CD8-positive, alpha-beta memory T cell (primary cell): ENCODE measurements at regions not wholly inside any gene's neighbourhood (a gene's known extent, or its start where the extent isn't known, plus 50 kb on each side); places are given as distances from the start of the nearest gene placed in this dataset.

Source experiments
- CTCF ChIA-PET: fragments of 350-600 bp; sonication (Branson Sonifier 250); formaldehyde crosslinking; loops from one replicate; lab custom pipeline; 2021; ENCODE audit warnings: antibody characterized with exemption; lab: Charles Lee
- POLR2A ChIA-PET: fragments of 350-600 bp; sonication (Branson Sonifier 250); formaldehyde crosslinking; loops from one replicate; lab custom pipeline; 2021; ENCODE audit warnings: antibody characterized with exemption; lab: Charles Lee
- DNase-seq, 5 donors: peaks; one replicate each; pipeline versions ENCODE4 v3.0.0 to v3.0.0-alpha.2; 2020 to 2022; ENCODE audit warnings: mixed read lengths in 1 of 5
- H3K27ac ChIP-seq: one replicate; pipeline ENCODE4 v1.7.0; 2013; ENCODE audit warnings: low read depth, mild to moderate bottlenecking, low read length, moderate library complexity
- H3K27me3 ChIP-seq: 2 replicates; pipeline ENCODE4 v1.7.0; 2013; ENCODE audit warnings: low read length, mild to moderate bottlenecking; ENCODE audit not compliant: insufficient read depth, poor library complexity, severe bottlenecking
- H3K36me3 ChIP-seq: 2 replicates; pipeline ENCODE4 v1.7.0; 2013; ENCODE audit warnings: mild to moderate bottlenecking, low read length, moderate library complexity; ENCODE audit not compliant: insufficient read depth
- H3K4me1 ChIP-seq: 2 replicates; pipeline ENCODE4 v1.7.0; 2013; ENCODE audit warnings: mild to moderate bottlenecking, low read length, moderate library complexity; ENCODE audit not compliant: insufficient read depth
- H3K4me3 ChIP-seq: 2 replicates; pipeline ENCODE4 v1.7.0; 2013; ENCODE audit warnings: mild to moderate bottlenecking, low read length
- H3K9me3 ChIP-seq: 2 replicates; pipeline ENCODE4 v1.7.0; 2013; ENCODE audit warnings: mild to moderate bottlenecking, low read length
- H3K27ac Mint-ChIP-seq, 8 donors: one replicate each; pipeline ENCODE4 v1.8.0; 2020 to 2021; ENCODE audit warnings: mixed read lengths in 8 of 8, mild to moderate bottlenecking in 6 of 8, inconsistent platforms in 3 of 8, moderate library complexity in 3 of 8
- H3K27me3 Mint-ChIP-seq, 2 donors: one replicate each; pipeline ENCODE4 v1.8.0; 2020 to 2021; ENCODE audit warnings: mixed read lengths in 2 of 2, mild to moderate bottlenecking in 1 of 2, moderate library complexity in 1 of 2
- H3K36me3 Mint-ChIP-seq, 3 donors: one replicate each; pipeline ENCODE4 v1.8.0; 2020 to 2021; ENCODE audit warnings: mixed read lengths in 3 of 3, inconsistent platforms in 1 of 3, mild to moderate bottlenecking in 1 of 3
- H3K4me1 Mint-ChIP-seq, 3 donors: one replicate each; pipeline ENCODE4 v1.8.0; 2020 to 2021; ENCODE audit warnings: mixed read lengths in 3 of 3, inconsistent platforms in 1 of 3, mild to moderate bottlenecking in 1 of 3
- H3K4me3 Mint-ChIP-seq, 7 donors: one replicate each; pipeline ENCODE4 v1.8.0; 2020 to 2021; ENCODE audit warnings: mixed read lengths in 7 of 7, mild to moderate bottlenecking in 6 of 7, moderate library complexity in 4 of 7, inconsistent platforms in 2 of 7
- H3K9me3 Mint-ChIP-seq, 5 donors: one replicate each; pipeline ENCODE4 v1.8.0; 2020 to 2022; ENCODE audit warnings: mixed read lengths in 5 of 5, mild to moderate bottlenecking in 3 of 5, moderate library complexity in 2 of 5, inconsistent platforms in 1 of 5

DNA sequence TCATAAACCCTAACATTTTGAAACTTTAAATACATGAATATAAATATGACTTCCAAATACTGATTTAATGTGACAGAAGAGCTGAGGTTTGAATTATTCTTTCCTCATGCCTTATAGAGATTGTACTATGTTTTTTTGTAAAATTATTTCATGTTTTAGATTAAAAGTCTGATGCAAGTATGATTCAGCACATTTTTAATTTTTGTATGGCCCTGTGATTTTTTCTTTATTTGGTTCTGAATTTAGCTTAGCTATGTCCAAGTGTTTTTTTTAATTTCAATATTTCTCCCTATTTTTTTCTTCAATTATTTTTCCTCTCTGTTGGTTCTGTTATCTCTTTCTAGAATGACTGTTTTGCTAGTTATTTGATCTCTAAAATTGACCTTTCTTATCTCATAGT, 552.1 kb downstream of the XIRP2 start:
- peaks cover 0 to 5% (median 0%) of the 10 kb centered on the region in 5 donors for H3K9me3 Mint-ChIP-seq
- Histone ChIP-seq H3K27me3 (no peaks in the 10 kb centered on the region), H3K4me1 (no peaks in the 10 kb centered on the region), H3K9me3 (no peaks in the 10 kb centered on the region), H3K36me3 (no peaks in the 10 kb centered on the region), H3K27ac (no peak overlapping the region), H3K4me3 (no peak overlapping the region)
- ChIA-PET CTCF (no interaction called here), POLR2A (no interaction called here)
- H3K36me3 Mint-ChIP-seq, result no peaks in the 10 kb centered on the region
- H3K27ac Mint-ChIP-seq, result no peak overlapping the region
- no peak for DNase-seq
- no peaks in the 10 kb centered on the region for H3K4me1 Mint-ChIP-seq
- H3K4me3 Mint-ChIP-seq, result no peak overlapping the region
- no peaks in the 10 kb centered on the region for H3K27me3 Mint-ChIP-seq

DNA sequence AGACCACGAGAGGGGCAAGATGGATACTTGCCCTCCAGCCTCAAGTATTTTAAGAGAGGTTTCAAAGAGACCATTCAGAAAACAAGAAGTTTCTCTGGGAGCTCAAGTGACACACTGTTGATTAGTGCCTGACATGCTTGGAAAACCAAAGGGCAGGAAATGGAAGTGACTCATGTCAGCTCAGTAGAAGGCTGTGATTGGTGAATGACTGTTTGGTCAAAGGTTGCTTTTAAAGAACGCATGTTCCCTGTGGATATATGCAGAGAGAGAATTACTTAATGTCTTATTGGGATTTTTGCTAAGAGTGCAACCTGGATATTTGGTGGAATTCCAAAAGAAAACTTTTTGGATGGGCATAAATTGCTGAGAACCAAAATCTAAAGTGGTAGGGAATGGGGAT, 549.9 kb downstream of the XIRP2 start:
- no peak overlapping the region for H3K27ac ChIP-seq
- H3K27me3 ChIP-seq, result no peaks in the 10 kb centered on the region
- H3K4me3 Mint-ChIP-seq, result no peak overlapping the region
- H3K9me3 Mint-ChIP-seq, result peaks cover 0 to 5% (median 0%) of the 10 kb centered on the region in 5 donors
- no peaks in the 10 kb centered on the region for H3K36me3 Mint-ChIP-seq
- CTCF ChIA-PET, result no interaction called here
- no peaks in the 10 kb centered on the region for H3K4me1 Mint-ChIP-seq
- DNase-seq, result no peak
- H3K9me3 ChIP-seq, result no peaks in the 10 kb centered on the region
- H3K4me3 ChIP-seq, result no peak overlapping the region
- POLR2A ChIA-PET, result no interaction called here
- H3K36me3 ChIP-seq, result no peaks in the 10 kb centered on the region
- no peaks in the 10 kb centered on the region for H3K27me3 Mint-ChIP-seq
- no peak overlapping the region for H3K27ac Mint-ChIP-seq
- H3K4me1 ChIP-seq, result no peaks in the 10 kb centered on the region

DNA sequence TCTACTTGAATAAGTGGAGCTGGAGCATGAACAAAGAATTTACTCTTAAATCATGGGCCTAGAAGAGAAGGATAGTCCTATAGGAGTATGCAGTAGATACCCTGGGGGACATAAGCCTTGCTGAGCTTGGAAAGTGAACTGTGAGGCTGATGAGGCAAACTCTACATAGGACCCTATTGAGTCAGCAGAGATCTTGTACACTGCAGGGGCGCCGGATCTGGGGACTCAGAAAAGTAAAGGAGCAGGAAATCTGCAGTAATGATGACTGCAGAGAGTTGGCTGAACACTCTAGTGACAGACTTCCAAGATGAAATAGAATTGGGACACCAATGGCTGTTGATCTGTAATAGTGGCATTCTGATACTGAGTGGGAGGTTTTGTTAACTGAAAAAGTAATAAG, 543.7 kb downstream of the XIRP2 start:
- Mint-ChIP-seq H3K27me3 (no peaks in the 10 kb centered on the region), H3K27ac (no peak overlapping the region), H3K36me3 (no peaks in the 10 kb centered on the region), H3K4me3 (no peak overlapping the region), H3K4me1 (no peaks in the 10 kb centered on the region), H3K9me3 (peaks cover 0 to 4% (median 0%) of the 10 kb centered on the region in 5 donors)
- Histone ChIP-seq H3K9me3 (no peaks in the 10 kb centered on the region), H3K4me1 (no peaks in the 10 kb centered on the region), H3K4me3 (no peak overlapping the region), H3K27me3 (no peaks in the 10 kb centered on the region), H3K36me3 (no peaks in the 10 kb centered on the region), H3K27ac (no peak overlapping the region)
- ChIA-PET CTCF (no interaction called here), POLR2A (no interaction called here)
- DNase-seq, result no peak

- no peak overlapping the region for H3K27ac ChIP-seq
- POLR2A ChIA-PET, result no interaction called here
- Mint-ChIP-seq H3K27me3 (peaks cover 0 to 2% of the 10 kb centered on the region in 2 donors), H3K27ac (no peak overlapping the region), H3K36me3 (no peaks in the 10 kb centered on the region), H3K9me3 (peaks cover 0 to 2% (median 0%) of the 10 kb centered on the region in 5 donors), H3K4me3 (no peak overlapping the region), H3K4me1 (no peaks in the 10 kb centered on the region)
- no peaks in the 10 kb centered on the region for H3K4me1 ChIP-seq
- no peak overlapping the region for H3K4me3 ChIP-seq
- no peaks in the 10 kb centered on the region for H3K9me3 ChIP-seq
- H3K36me3 ChIP-seq, result no peaks in the 10 kb centered on the region
- CTCF ChIA-PET, result no interaction called here
- DNase-seq, result no peak
- H3K27me3 ChIP-seq, result no peaks in the 10 kb centered on the region
Observed at GRCh38 chr2:167430447-167430846, 542.2 kb downstream of the XIRP2 start.

DNA sequence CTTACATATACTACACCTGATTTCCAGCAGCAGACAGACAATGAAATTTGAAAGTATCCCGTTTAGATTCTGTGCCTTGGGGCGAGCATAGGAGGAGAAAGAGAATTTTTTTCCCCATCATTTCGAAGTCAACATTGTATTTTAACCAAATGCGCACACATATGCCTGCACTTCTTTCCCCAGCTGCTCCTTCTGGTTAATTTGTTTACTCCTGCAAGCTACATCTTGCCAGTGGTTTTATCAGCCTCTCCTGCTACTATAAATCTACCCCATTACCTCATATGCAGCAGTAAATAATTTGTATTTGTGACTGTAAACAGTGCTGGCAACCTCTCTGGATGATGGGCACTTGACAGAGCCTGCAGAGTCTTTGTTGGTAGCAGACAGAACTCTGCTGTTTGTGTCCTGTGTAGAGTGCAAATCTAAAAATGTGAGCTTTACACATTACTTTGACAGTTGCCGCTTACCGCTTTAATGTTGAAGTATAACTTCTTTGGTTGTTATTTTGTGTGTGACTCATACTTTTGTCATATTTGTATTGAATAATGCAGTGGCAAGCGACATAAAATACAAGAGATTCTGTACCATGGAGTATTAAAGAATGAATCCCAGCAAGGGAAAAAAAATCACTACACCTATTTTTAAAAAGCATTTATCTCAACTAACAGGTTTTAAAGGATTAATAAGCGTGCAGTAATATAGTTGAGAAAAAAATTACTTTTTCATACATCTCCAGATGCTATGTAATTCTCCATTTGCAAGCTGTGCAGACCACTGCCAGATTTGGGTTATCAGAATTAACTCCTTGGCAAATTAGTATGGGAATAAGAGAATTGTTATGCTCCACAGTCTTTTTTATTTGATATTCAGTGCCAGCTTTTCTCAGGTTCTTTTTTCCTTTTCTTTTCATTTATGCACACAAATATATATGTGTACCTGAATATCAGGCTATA, 536.8 kb downstream of the XIRP2 start:
- POLR2A ChIA-PET, result no interaction called here
- Histone ChIP-seq H3K4me1 (no peaks in the 10 kb centered on the region), H3K36me3 (no peaks in the 10 kb centered on the region), H3K9me3 (no peaks in the 10 kb centered on the region), H3K4me3 (no peak overlapping the region), H3K27ac (no peak overlapping the region), H3K27me3 (no peaks in the 10 kb centered on the region)
- H3K36me3 Mint-ChIP-seq, result no peaks in the 10 kb centered on the region
- no peak for DNase-seq
- H3K4me3 Mint-ChIP-seq, result no peak overlapping the region
- H3K27me3 Mint-ChIP-seq, result peaks cover 0 to 3% of the 10 kb centered on the region in 2 donors
- H3K4me1 Mint-ChIP-seq, result no peaks in the 10 kb centered on the region
- H3K9me3 Mint-ChIP-seq, result peaks cover 0 to 2% (median 0%) of the 10 kb centered on the region in 5 donors
- CTCF ChIA-PET, result no interaction called here
- H3K27ac Mint-ChIP-seq, result no peak overlapping the region

DNA sequence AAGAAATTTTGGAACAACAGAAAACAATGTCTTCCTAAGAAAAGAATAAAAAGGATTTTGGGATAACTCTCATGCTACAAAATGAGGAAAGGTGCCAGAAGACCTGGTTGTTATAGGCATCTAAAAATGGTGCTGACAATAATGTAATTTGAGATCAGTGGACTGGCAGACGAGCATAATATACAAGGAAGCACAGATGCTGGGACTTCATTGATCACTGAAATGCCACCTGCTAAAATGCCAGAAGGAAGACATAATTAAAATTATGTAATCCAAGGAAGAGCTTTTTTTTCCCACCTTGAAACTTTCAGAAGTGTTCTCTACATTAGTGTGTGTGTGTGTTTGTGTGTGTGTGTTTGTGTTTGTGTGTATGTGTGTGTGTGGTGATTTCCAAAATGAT, 535.9 kb downstream of the XIRP2 start:
- no peak overlapping the region for H3K27ac ChIP-seq
- H3K4me3 ChIP-seq, result no peak overlapping the region
- POLR2A ChIA-PET, result no interaction called here
- H3K27me3 ChIP-seq, result no peaks in the 10 kb centered on the region
- H3K27me3 Mint-ChIP-seq, result peaks cover 0 to 3% of the 10 kb centered on the region in 2 donors
- H3K4me1 Mint-ChIP-seq, result no peaks in the 10 kb centered on the region
- DNase-seq, result no peak
- no peak overlapping the region for H3K4me3 Mint-ChIP-seq
- peaks cover 0 to 2% (median 0%) of the 10 kb centered on the region in 5 donors for H3K9me3 Mint-ChIP-seq
- H3K36me3 Mint-ChIP-seq, result no peaks in the 10 kb centered on the region
- H3K4me1 ChIP-seq, result no peaks in the 10 kb centered on the region
- CTCF ChIA-PET, result no interaction called here
- H3K9me3 ChIP-seq, result no peaks in the 10 kb centered on the region
- no peak overlapping the region for H3K27ac Mint-ChIP-seq
- no peaks in the 10 kb centered on the region for H3K36me3 ChIP-seq

GRCh38 chr2:167423731-167424130, 535.5 kb downstream of the XIRP2 start:
- Mint-ChIP-seq H3K27ac (no peak overlapping the region), H3K4me3 (no peak overlapping the region), H3K36me3 (no peaks in the 10 kb centered on the region), H3K4me1 (no peaks in the 10 kb centered on the region), H3K27me3 (peaks cover 0 to 3% of the 10 kb centered on the region in 2 donors), H3K9me3 (peaks cover 0 to 2% (median 0%) of the 10 kb centered on the region in 5 donors)
- ChIA-PET POLR2A (no interaction called here), CTCF (no interaction called here)
- H3K36me3 ChIP-seq, result no peaks in the 10 kb centered on the region
- no peak overlapping the region for H3K27ac ChIP-seq
- H3K4me3 ChIP-seq, result no peak overlapping the region
- H3K4me1 ChIP-seq, result no peaks in the 10 kb centered on the region
- H3K9me3 ChIP-seq, result no peaks in the 10 kb centered on the region
- DNase-seq, result no peak
- no peaks in the 10 kb centered on the region for H3K27me3 ChIP-seq

DNA sequence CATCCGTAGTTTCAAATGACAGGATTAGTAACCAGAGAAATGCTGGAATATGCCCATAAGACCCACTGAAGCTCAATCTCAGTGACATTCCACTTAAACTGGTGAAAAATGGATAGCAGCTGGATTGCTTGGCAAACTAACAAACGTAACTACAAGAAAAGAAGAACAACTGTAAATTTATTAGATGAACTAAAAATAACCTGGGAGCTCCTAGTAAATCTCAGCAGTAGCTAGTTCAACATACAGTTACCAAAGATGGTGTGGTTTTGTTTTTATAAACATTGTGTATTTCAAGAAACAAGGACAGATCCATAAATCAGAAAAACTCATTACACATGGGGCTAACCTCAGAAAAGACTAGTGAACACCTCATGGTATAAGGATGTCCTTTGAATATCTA, 531.9 kb downstream of the XIRP2 start:
- DNase-seq, result no peak
- Histone ChIP-seq H3K9me3 (no peaks in the 10 kb centered on the region), H3K4me3 (no peak overlapping the region), H3K27ac (no peak overlapping the region), H3K36me3 (no peaks in the 10 kb centered on the region), H3K4me1 (no peaks in the 10 kb centered on the region), H3K27me3 (no peaks in the 10 kb centered on the region)
- ChIA-PET CTCF (no interaction called here), POLR2A (no interaction called here)
- H3K9me3 Mint-ChIP-seq, result peaks cover 0 to 4% (median 0%) of the 10 kb centered on the region in 5 donors
- H3K4me3 Mint-ChIP-seq, result no peak overlapping the region
- H3K4me1 Mint-ChIP-seq, result no peaks in the 10 kb centered on the region
- H3K27ac Mint-ChIP-seq, result no peak overlapping the region
- no peaks in the 10 kb centered on the region for H3K36me3 Mint-ChIP-seq
- peaks cover 0 to 1% of the 10 kb centered on the region in 2 donors for H3K27me3 Mint-ChIP-seq
